Cardiac muscle cell (in vitro differentiated cells and primary cell): ENCODE measurements at regions not wholly inside any gene's neighbourhood (a gene's known extent, or its start where the extent isn't known, plus 50 kb on each side); places are given as distances from the start of the nearest gene placed in this dataset.

Experiments used
- DNase-seq, 2 donors: peaks; one replicate each; pipeline versions ENCODE4 v3.0.0 to v3.0.0-alpha.2; 2010 to 2017; ENCODE audit warnings: low read depth in 1 of 2, low spot score in 1 of 2
- H3K27ac ChIP-seq: fragments of 200-600 bp; sonication (generic); 2 replicates; pipeline ENCODE4 v1.5.1; 2016
- H3K27me3 ChIP-seq: fragments of 200-600 bp; sonication (generic); 2 replicates; pipeline ENCODE4 v1.6.0; 2016; ENCODE audit warnings: control low read depth
- H3K36me3 ChIP-seq: fragments of 200-600 bp; sonication (generic); 2 replicates; pipeline ENCODE4 v1.5.1; 2016; ENCODE audit warnings: control low read depth
- H3K4me1 ChIP-seq: fragments of 200-600 bp; sonication (generic); 2 replicates; pipeline ENCODE4 v1.8.1; 2017; ENCODE audit warnings: low read depth, mild to moderate bottlenecking, mixed run types
- H3K4me3 ChIP-seq: fragments of 200-600 bp; sonication (generic); 2 replicates; pipeline ENCODE4 v1.5.1; 2016; ENCODE audit warnings: mild to moderate bottlenecking
- H3K9me3 ChIP-seq: fragments of 200-600 bp; sonication (generic); 2 replicates; pipeline ENCODE4 v1.5.1; 2017; ENCODE audit warnings: low read depth, mild to moderate bottlenecking, control low read depth
- TF ChIP-seq, protein P1 (sequence below): IDR thresholded peaks from 2 replicates; pipeline ENCODE4 v1.5.1; 2012; ENCODE audit warnings: low read depth, mild to moderate bottlenecking, low read length

DNA sequence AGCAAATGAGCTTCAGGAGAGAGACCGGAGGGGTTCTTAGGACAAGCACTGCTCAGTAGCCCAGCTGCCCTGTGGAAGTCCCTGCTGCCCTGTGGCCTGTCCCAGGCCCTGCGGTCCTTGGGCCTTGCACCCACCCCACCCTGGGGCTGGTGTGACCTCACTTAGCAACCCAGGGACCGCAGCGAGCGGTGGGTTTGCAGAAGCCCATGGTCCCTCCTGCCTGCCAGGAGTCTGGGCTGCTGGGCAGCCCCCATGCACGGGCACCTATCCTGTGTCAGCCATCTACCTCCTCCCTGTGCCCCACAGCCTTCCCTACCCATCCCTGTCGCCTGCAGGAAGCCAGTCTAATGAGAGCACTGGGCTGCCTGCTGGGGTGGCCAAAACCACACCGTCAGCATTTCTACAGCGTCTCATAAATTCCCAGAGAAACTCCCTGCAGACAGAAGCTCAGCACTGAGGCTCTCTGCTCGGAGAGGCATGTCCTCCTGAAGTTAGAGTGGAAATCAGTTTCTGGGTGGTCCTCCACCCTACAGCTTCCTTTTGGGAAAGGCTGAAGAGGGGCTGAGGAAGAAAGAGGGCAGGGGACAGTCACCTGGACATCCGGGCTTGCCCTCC lies 231.1 kb upstream of the HS6ST1 start:
- TF ChIP-seq, protein P1, sequence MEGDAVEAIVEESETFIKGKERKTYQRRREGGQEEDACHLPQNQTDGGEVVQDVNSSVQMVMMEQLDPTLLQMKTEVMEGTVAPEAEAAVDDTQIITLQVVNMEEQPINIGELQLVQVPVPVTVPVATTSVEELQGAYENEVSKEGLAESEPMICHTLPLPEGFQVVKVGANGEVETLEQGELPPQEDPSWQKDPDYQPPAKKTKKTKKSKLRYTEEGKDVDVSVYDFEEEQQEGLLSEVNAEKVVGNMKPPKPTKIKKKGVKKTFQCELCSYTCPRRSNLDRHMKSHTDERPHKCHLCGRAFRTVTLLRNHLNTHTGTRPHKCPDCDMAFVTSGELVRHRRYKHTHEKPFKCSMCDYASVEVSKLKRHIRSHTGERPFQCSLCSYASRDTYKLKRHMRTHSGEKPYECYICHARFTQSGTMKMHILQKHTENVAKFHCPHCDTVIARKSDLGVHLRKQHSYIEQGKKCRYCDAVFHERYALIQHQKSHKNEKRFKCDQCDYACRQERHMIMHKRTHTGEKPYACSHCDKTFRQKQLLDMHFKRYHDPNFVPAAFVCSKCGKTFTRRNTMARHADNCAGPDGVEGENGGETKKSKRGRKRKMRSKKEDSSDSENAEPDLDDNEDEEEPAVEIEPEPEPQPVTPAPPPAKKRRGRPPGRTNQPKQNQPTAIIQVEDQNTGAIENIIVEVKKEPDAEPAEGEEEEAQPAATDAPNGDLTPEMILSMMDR = no peak
- H3K9me3 ChIP-seq = no peaks in the 10 kb centered on the region
- no peak for DNase-seq
- no peaks in the 10 kb centered on the region for H3K36me3 ChIP-seq
- no peaks in the 10 kb centered on the region for H3K4me1 ChIP-seq
- H3K4me3 ChIP-seq = no peak overlapping the region
- no peak overlapping the region for H3K27ac ChIP-seq
- no peaks in the 10 kb centered on the region for H3K27me3 ChIP-seq

DNA sequence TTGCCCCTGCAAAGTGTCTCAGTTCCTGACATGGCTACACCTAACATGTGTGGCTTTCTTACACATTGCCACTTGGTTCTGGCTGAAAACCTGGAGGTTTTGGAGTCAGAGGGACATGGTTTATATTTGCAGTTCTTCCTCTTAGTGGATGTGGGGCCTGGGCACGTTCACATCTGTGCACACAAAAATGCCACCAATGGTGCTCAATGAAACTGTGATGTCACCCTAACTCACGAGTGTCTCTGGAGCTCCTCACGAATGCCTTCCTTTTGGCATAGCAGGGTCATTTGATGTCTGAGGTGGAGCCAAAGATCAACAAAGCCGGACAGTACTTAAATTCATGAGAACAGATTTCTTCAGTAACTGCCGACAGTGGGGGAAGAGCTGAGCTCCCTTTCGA lies 231.7 kb upstream of the HS6ST1 start:
- TF ChIP-seq, protein P1 = no peak
- H3K9me3 ChIP-seq = no peaks in the 10 kb centered on the region
- DNase-seq = no peak
- no peaks in the 10 kb centered on the region for H3K36me3 ChIP-seq
- no peaks in the 10 kb centered on the region for H3K4me1 ChIP-seq
- no peak overlapping the region for H3K4me3 ChIP-seq
- no peak overlapping the region for H3K27ac ChIP-seq
- no peaks in the 10 kb centered on the region for H3K27me3 ChIP-seq

DNA sequence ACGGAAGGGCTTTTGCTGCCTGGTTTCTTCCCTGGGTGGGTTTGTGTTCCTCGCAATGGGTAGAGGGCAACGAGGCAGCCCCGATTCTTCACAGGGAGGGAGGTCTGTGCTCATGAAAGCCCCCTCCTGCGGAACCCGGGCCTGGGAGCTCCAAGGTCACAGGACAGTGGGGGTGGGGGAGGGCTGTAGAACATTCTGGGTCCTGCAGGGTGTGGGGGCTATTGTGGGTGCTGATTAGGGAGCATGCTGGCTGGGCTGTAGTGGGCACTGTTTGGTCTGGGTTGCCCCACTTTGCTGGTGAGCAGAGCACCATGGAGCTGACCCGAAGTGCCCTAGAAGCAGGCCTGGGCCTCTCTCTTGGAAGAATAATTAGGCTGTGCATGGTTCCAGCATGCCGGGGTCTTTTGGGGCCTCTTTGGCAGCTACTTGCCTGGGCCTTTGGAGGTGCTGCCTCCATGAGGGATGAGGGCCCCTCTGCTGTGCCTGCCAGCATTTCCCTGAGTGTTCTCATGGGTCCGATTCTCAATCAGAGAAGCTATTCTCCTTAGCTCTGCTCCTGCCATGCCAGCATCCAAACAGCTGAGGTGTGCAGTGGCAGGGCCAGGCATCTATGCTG lies 232.2 kb upstream of the HS6ST1 start:
- no peaks in the 10 kb centered on the region for H3K9me3 ChIP-seq
- H3K4me3 ChIP-seq = no peak overlapping the region
- H3K4me1 ChIP-seq = no peaks in the 10 kb centered on the region
- TF ChIP-seq, protein P1 = no peak
- H3K27ac ChIP-seq = no peak overlapping the region
- no peaks in the 10 kb centered on the region for H3K27me3 ChIP-seq
- H3K36me3 ChIP-seq = no peaks in the 10 kb centered on the region
- DNase-seq = no peak

DNA sequence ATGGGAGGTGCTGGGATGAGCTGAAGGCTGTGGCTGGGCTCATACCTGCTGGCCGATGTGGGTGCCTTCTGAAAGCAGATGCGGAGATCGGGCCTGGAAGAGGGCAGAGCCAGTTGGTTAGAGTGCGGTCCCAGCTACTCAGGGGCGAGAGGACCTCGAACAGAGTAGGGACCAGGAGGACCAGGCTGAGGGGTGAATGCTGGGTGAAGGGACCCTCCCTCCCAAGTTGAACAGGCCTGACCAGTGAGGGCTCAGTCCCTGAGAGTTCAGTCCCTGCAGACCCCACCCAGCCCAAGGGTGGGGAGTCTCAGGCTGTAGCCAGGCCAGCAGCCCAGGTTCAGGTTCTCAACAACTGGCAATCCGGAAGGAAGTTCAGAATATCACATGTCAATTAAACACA lies 232.8 kb upstream of the HS6ST1 start:
- Histone ChIP-seq H3K9me3 (no peaks in the 10 kb centered on the region), H3K27ac (no peak overlapping the region), H3K27me3 (no peaks in the 10 kb centered on the region), H3K4me3 (no peak overlapping the region), H3K4me1 (no peaks in the 10 kb centered on the region), H3K36me3 (no peaks in the 10 kb centered on the region)
- DNase-seq = no peak
- TF ChIP-seq, protein P1 = no peak

DNA sequence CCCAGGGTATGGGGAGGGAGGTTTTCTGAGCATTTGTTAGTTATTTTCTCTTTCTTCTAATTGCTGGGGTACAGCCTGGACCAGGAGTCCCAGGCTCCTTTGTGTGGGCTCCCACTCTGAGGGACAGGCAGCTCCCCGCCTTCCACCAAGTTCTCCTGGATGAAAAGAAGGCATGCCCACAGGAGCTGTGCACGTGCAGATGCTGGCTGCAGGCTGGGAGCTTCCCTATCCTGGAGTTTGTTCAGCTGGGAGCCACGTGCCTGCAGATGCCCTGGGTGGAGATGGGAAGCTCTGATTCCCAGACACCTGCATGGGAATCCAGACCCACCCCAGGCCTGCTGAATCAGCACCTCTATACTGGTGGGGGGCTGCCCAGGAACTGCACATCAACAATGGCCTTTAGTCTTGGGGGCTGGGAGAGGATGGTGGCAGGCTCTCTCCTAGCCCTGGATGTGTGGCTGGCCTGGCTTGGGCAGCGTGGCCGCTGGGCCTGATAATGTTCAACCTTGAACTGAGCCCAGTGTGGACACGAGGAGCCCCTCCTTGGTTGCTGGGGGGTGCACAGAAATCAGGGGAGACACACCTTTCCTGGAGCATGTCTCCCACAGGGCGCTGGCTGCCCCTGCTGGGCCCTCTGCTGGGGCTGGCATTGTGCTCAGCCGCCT lies 233.6 kb upstream of the HS6ST1 start:
- H3K9me3 ChIP-seq = no peaks in the 10 kb centered on the region
- no peaks in the 10 kb centered on the region for H3K36me3 ChIP-seq
- H3K4me3 ChIP-seq = no peak overlapping the region
- no peaks in the 10 kb centered on the region for H3K4me1 ChIP-seq
- no peak overlapping the region for H3K27ac ChIP-seq
- TF ChIP-seq, protein P1 = no peak
- H3K27me3 ChIP-seq = no peaks in the 10 kb centered on the region
- no peak for DNase-seq
